Aorta (tissue), 5 donors: ENCODE measurements at regions not wholly inside any gene's neighbourhood (a gene's known extent, or its start where the extent isn't known, plus 50 kb on each side); places are given as distances from the start of the nearest gene placed in this dataset.

Experiments used
- ATAC-seq: fragments of 200-7000 bp; cut with Tn5 transposase; one replicate; pipeline ENCODE4 v1.9.1; 2022; ENCODE audit warnings: moderate library complexity; ENCODE audit not compliant: low FRiP score
- DNase-seq, 2 donors: peaks; one replicate each; pipeline ENCODE4 v3.0.0-alpha.2; 2020
- H3K27ac ChIP-seq, 2 donors: one replicate each; pipeline ENCODE4 v1.5.1; 2013; ENCODE audit warnings: low read length in 2 of 2, mild to moderate bottlenecking in 2 of 2, moderate library complexity in 2 of 2, control low read depth in 1 of 2, inconsistent platforms in 1 of 2, low read depth in 1 of 2
- H3K27me3 ChIP-seq, 2 donors: one replicate each; pipeline ENCODE4 v1.6.1; 2013; ENCODE audit warnings: control low read depth in 1 of 2, low read length in 1 of 2, mild to moderate bottlenecking in 1 of 2, moderate library complexity in 1 of 2; ENCODE audit not compliant: insufficient read depth in 2 of 2, control insufficient read depth in 1 of 2
- H3K36me3 ChIP-seq, 2 donors: one replicate each; pipeline ENCODE4 v1.6.1; 2013; ENCODE audit warnings: control low read depth in 1 of 2, low read length in 1 of 2, mild to moderate bottlenecking in 1 of 2; ENCODE audit not compliant: insufficient read depth in 2 of 2, control insufficient read depth in 1 of 2
- H3K4me1 ChIP-seq, 2 donors: one replicate each; pipeline ENCODE4 v1.6.1; 2013; ENCODE audit warnings: low read length in 2 of 2, control low read depth in 1 of 2, mild to moderate bottlenecking in 1 of 2, moderate library complexity in 1 of 2; ENCODE audit not compliant: insufficient read depth in 2 of 2, control insufficient read depth in 1 of 2
- H3K4me3 ChIP-seq, 2 donors: one replicate each; pipeline ENCODE4 v1.5.1; 2013; ENCODE audit warnings: low read length in 2 of 2, control low read depth in 1 of 2, mild to moderate bottlenecking in 1 of 2
- H3K9me3 ChIP-seq: one replicate; pipeline ENCODE4 v1.6.1; 2013; ENCODE audit warnings: mild to moderate bottlenecking, low read length; ENCODE audit not compliant: control insufficient read depth
- WGBS, 2 donors: extraction: QIAGEN DNeasy Blood & Tissue Kit; methylation state at CpG; one replicate each; pipeline ENCODE4 v1.1.7; 2013; 5-methylcytosine and 5-hydroxymethylcytosine counted together
- intact Hi-C, 2 donors: fragments of 100-400 bp; cut with DNase I; formaldehyde crosslinking; loops; one replicate each; pipeline versions ENCODE4 v1.14.2 to v1.15.0; 2022
- donor health status: healthy with polysubstance abuse.
- donor health status: Bipolar disorder and iron deficiency.
- donor health status: DM: no; HTN: no; CAD: no.
- donor health status: DM: no; HTN: no; CAD: no.
- donor health status: DM: yes; HTN: yes; CAD: no.

GRCh38 chr22:49207008-49208003, 620.4 kb downstream of the BRD1 start:
- intact Hi-C loops: no loop called here
- H3K4me3 ChIP-seq: no peak overlapping the region
- H3K9me3 ChIP-seq: no peaks in the 10 kb centered on the region
- 75 to 78% methylated on average over 16 of the region's 16 CpGs for WGBS, 2 donors
- H3K27me3 ChIP-seq: no peaks in the 10 kb centered on the region
- DNase-seq (peak in 1 of 2 donors; percentile 35), ATAC-seq (no peak)
- no peaks in the 10 kb centered on the region for H3K36me3 ChIP-seq
- no peak overlapping the region for H3K27ac ChIP-seq
- H3K4me1 ChIP-seq: no peaks in the 10 kb centered on the region

- 88 to 90% methylated on average over 12 of the region's 12 CpGs for WGBS, 2 donors
- Histone ChIP-seq H3K4me3 (no peak overlapping the region), H3K9me3 (no peaks in the 10 kb centered on the region), H3K27me3 (no peaks in the 10 kb centered on the region), H3K36me3 (no peaks in the 10 kb centered on the region), H3K4me1 (no peaks in the 10 kb centered on the region), H3K27ac (no peak overlapping the region)
- intact Hi-C loops: no loop called here
- DNase-seq (peak in 1 of 2 donors; percentile 21), ATAC-seq (no peak)
Measured at GRCh38 chr22:49206281-49206680, 621.4 kb downstream of the BRD1 start.

- peak in 1 of 2 donors; percentile 51 for DNase-seq
Measured at GRCh38 chr22:49205483-49205800, 622.2 kb downstream of the BRD1 start.

GRCh38 chr22:49204599-49205482, 622.8 kb downstream of the BRD1 start:
- peak in 1 of 2 donors; percentile 51 for DNase-seq
- H3K27ac ChIP-seq: no peak overlapping the region
- ATAC-seq: no peak
- no peaks in the 10 kb centered on the region for H3K9me3 ChIP-seq
- 80 to 87% methylated on average over 22 of the region's 22 CpGs for whole genome bisulfite sequencing, 2 donors
- no peak overlapping the region for H3K4me3 ChIP-seq
- H3K27me3 ChIP-seq: no peaks in the 10 kb centered on the region
- no peaks in the 10 kb centered on the region for H3K36me3 ChIP-seq
- intact Hi-C loops: no loop called here
- H3K4me1 ChIP-seq: no peaks in the 10 kb centered on the region

More at GRCh38 chr22:49205483-49205800, 622.2 kb downstream of the BRD1 start:
- H3K27ac ChIP-seq: no peak overlapping the region
- no peaks in the 10 kb centered on the region for H3K36me3 ChIP-seq
- no peak overlapping the region for H3K4me3 ChIP-seq
- intact Hi-C loops: no loop called here
- no peak for ATAC-seq
- 60 to 68% methylated on average over 5 of the region's 5 CpGs for WGBS, 2 donors
- H3K9me3 ChIP-seq: no peaks in the 10 kb centered on the region
- H3K4me1 ChIP-seq: no peaks in the 10 kb centered on the region
- no peaks in the 10 kb centered on the region for H3K27me3 ChIP-seq

GRCh38 chr22:49203859-49204598, 623.6 kb downstream of the BRD1 start:
- no peaks in the 10 kb centered on the region for H3K4me1 ChIP-seq
- ATAC-seq (no peak), DNase-seq (peak in 1 of 2 donors; percentile 59)
- 87 to 89% methylated on average over 32 of the region's 32 CpGs for WGBS, 2 donors
- intact Hi-C loops: no loop called here
- no peaks in the 10 kb centered on the region for H3K36me3 ChIP-seq
- no peak overlapping the region for H3K4me3 ChIP-seq
- no peaks in the 10 kb centered on the region for H3K9me3 ChIP-seq
- H3K27me3 ChIP-seq: no peaks in the 10 kb centered on the region
- no peak overlapping the region for H3K27ac ChIP-seq

GRCh38 chr22:49203091-49203858, 624.4 kb downstream of the BRD1 start:
- ATAC-seq (no peak), DNase-seq (peak in 1 of 2 donors; percentile 55)
- no peaks in the 10 kb centered on the region for H3K36me3 ChIP-seq
- 76 to 78% methylated on average over 38 of the region's 38 CpGs for WGBS, 2 donors
- H3K27ac ChIP-seq: no peak overlapping the region
- no peaks in the 10 kb centered on the region for H3K27me3 ChIP-seq
- H3K4me1 ChIP-seq: no peaks in the 10 kb centered on the region
- intact Hi-C loops: no loop called here
- H3K9me3 ChIP-seq: no peaks in the 10 kb centered on the region
- H3K4me3 ChIP-seq: no peak overlapping the region

GRCh38 chr22:49202226-49202625, 625.4 kb downstream of the BRD1 start:
- ATAC-seq (no peak), DNase-seq (peak in 1 of 2 donors; percentile 64)
- WGBS, 2 donors: 86 to 87% methylated on average over 8 of the region's 8 CpGs
- intact Hi-C loops: no loop called here
- Histone ChIP-seq H3K9me3 (no peaks in the 10 kb centered on the region), H3K4me3 (no peak overlapping the region), H3K27me3 (no peaks in the 10 kb centered on the region), H3K27ac (no peak overlapping the region), H3K36me3 (no peaks in the 10 kb centered on the region), H3K4me1 (no peaks in the 10 kb centered on the region)
